K562 (cell line): ENCODE measurements at regions not wholly inside any gene's neighbourhood (a gene's known extent, or its start where the extent isn't known, plus 50 kb on each side); places are given as distances from the start of the nearest gene placed in this dataset.

Experiments used
- ATAC-seq: fragments of 200-7000 bp; cut with Tn5 transposase; 3 replicates; pipeline ENCODE4 v1.9.1; 2020; ENCODE audit warnings: moderate library complexity
- BruUV-seq: library from RNA; stranded (reverse); fragments of 400-500 nt; replicated peaks from 2 replicates; lab custom pipeline; 2021; lab: Mats Ljungman, UMichigan
- CTCF ChIA-PET: fragments of 300-600 bp; formaldehyde crosslinking; extraction: SDS; loops from one replicate; lab custom pipeline; 2021; ENCODE audit warnings: low intra/inter-chr PET ratio; lab: Yijun Ruan, JAX
- POLR2A ChIA-PET: fragments of 300-600, 350-650 bp; sonication (Branson Sonifier 250); formaldehyde crosslinking; extraction: SDS; loops from one replicate; lab custom pipeline; 2021; ENCODE audit warnings: antibody characterized with exemption, inconsistent platforms; lab: Yijun Ruan, JAX
- DNase-seq, 4 experiments: peaks; one replicate each; pipeline versions ENCODE4 v3.0.0 to v3.0.0-alpha.2; 2011 to 2018; ENCODE audit warnings: low spot score in 3 of 4, mixed read lengths in 3 of 4; ENCODE audit errors: extremely low read depth in 1 of 4
- FAIRE-seq: peaks from 2 replicates; lab custom pipeline; 2011; peaks lifted over from hg19 to GRCh38; lab: Jason Lieb, UNC
- H2AFZ ChIP-seq: 2 replicates; pipeline ENCODE4 v1.6.0; 2011; ENCODE audit warnings: low read depth, low read length, control low read depth, inconsistent platforms
- H3K27ac ChIP-seq: fragments of 200-600 bp; 3 replicates; pipeline ENCODE4 v1.8.0; 2011; ENCODE audit warnings: low read depth, mild to moderate bottlenecking, control low read depth, inconsistent platforms, low read length, moderate library complexity, mixed read lengths; ENCODE audit errors: extremely low read depth
- H3K27me3 ChIP-seq, 2 experiments: fragments of 300-600 bp in 1 of 2; 2 replicates in 1 of 2; 3 replicates in 1 of 2; pipeline versions ENCODE4 v1.6.0 to v1.8.0; 2011; ENCODE audit warnings: inconsistent platforms in 2 of 2, low read length in 2 of 2, mild to moderate bottlenecking in 1 of 2, mixed read lengths in 1 of 2, moderate library complexity in 1 of 2; ENCODE audit not compliant: control insufficient read depth in 2 of 2, insufficient read depth in 2 of 2
- H3K36me3 ChIP-seq: fragments of 300-600 bp; 3 replicates; pipeline ENCODE4 v1.8.0; 2011; ENCODE audit warnings: mild to moderate bottlenecking, low read length, inconsistent platforms; ENCODE audit not compliant: control insufficient read depth, insufficient read depth
- H3K4me1 ChIP-seq, 2 experiments: fragments of 200-600 bp in 1 of 2; replicated peaks in 1 of 2; 2 replicates in 1 of 2; 3 replicates in 1 of 2; pipeline versions ENCODE4 v1.5.1 to v1.8.0; 2011; ENCODE audit warnings: inconsistent platforms in 2 of 2, low read length in 2 of 2, mild to moderate bottlenecking in 1 of 2, mixed read lengths in 1 of 2, moderate library complexity in 1 of 2; ENCODE audit not compliant: control insufficient read depth in 2 of 2, insufficient read depth in 2 of 2
- H3K4me2 ChIP-seq: 2 replicates; pipeline ENCODE4 v1.6.1; 2011; ENCODE audit warnings: low read length, control low read depth, inconsistent platforms, mixed read lengths; ENCODE audit not compliant: insufficient read depth
- H3K4me3 ChIP-seq: fragments of 200-600 bp; sonication (generic), shearing (Covaris generic); 2 replicates; pipeline ENCODE4 v1.5.1; 2016; ENCODE audit warnings: control low read depth, inconsistent platforms
- H3K79me2 ChIP-seq: fragments of 200-600 bp; 3 replicates; pipeline ENCODE4 v1.8.0; 2011; ENCODE audit warnings: low read length, inconsistent platforms; ENCODE audit not compliant: control insufficient read depth, insufficient read depth
- H3K9ac ChIP-seq, 2 experiments: 2 replicates each; pipeline versions ENCODE4 v1.6.0 to v1.6.1; 2011; ENCODE audit warnings: low read depth in 2 of 2, low read length in 2 of 2, control low read depth in 1 of 2, inconsistent platforms in 1 of 2, mild to moderate bottlenecking in 1 of 2, mixed read lengths in 1 of 2; ENCODE audit not compliant: insufficient read depth in 1 of 2
- H3K9me1 ChIP-seq: one replicate; pipeline ENCODE4 v1.6.0; 2011; ENCODE audit warnings: inconsistent platforms, mild to moderate bottlenecking, low read length, moderate library complexity; ENCODE audit not compliant: control insufficient read depth, insufficient read depth
- H3K9me3 ChIP-seq: replicated peaks from 2 replicates; pipeline ENCODE4 v1.5.1; 2011; ENCODE audit warnings: low read depth, low read length, inconsistent platforms; ENCODE audit not compliant: control insufficient read depth, insufficient read depth
- H4K20me1 ChIP-seq: replicated peaks from 2 replicates; pipeline ENCODE4 v1.6.1; 2011; ENCODE audit warnings: low read length, inconsistent platforms, mixed read lengths; ENCODE audit not compliant: control insufficient read depth, insufficient read depth
- CTCF ChIP-seq, 3 experiments: IDR thresholded peaks in 2 of 3; conservative IDR thresholded peaks in 1 of 3; 2 replicates each; pipeline ENCODE4 v1.5.1; 2011 to 2012; ENCODE audit warnings: low read length in 3 of 3, mild to moderate bottlenecking in 3 of 3, control low read depth in 2 of 3, improper control_type of control experiment in 1 of 3, inconsistent platforms in 1 of 3, low read depth in 1 of 3, mixed read lengths in 1 of 3, moderate library complexity in 1 of 3; ENCODE audit not compliant: insufficient read depth in 2 of 3
- JUND ChIP-seq, 2 experiments: IDR thresholded peaks; 2 replicates in 1 of 2; 3 replicates in 1 of 2; pipeline ENCODE4 v1.6.1; 2011; ENCODE audit warnings: borderline replicate concordance in 2 of 2, low read depth in 2 of 2, low read length in 2 of 2, improper control_type of control experiment in 1 of 2, missing biosample characterization in 1 of 2, missing genetic modification characterization in 1 of 2, missing genetic modification reagents in 1 of 2
- NCOA6 ChIP-seq: fragments of 450-650 bp; IDR thresholded peaks from 2 replicates; pipeline ENCODE4 v1.6.1; 2017; ENCODE audit warnings: mild to moderate bottlenecking
- NFYB ChIP-seq: IDR thresholded peaks from 2 replicates; pipeline ENCODE4 v1.6.1; 2011; ENCODE audit warnings: mild to moderate bottlenecking, moderate library complexity; ENCODE audit not compliant: insufficient read length; ENCODE audit errors: extremely low read depth
- POLR3G ChIP-seq: IDR thresholded peaks from 2 replicates; pipeline ENCODE4 v1.6.1; 2011; ENCODE audit not compliant: insufficient read length, insufficient replicate concordance; ENCODE audit errors: extremely low read depth
- RAD21 ChIP-seq, 2 experiments: fragments of 250-450 bp in 1 of 2; fragments of 450-650 bp in 1 of 2; sonication (Bioruptor Pico) in 1 of 2; formaldehyde crosslinking in 1 of 2; IDR thresholded peaks in 1 of 2; conservative IDR thresholded peaks in 1 of 2; 2 replicates each; pipeline versions ENCODE4 v1.4.0 to v1.8.0; 2020 to 2022; ENCODE audit warnings: mild to moderate bottlenecking in 2 of 2, moderate library complexity in 1 of 2
- SIN3A ChIP-seq, 2 experiments: fragments of 150-350 bp in 1 of 2; IDR thresholded peaks; 2 replicates each; pipeline ENCODE4 v1.6.1; 2011 to 2016; ENCODE audit warnings: borderline replicate concordance in 2 of 2, low read depth in 2 of 2, low read length in 2 of 2, mild to moderate bottlenecking in 2 of 2, moderate library complexity in 2 of 2; ENCODE audit not compliant: control insufficient read depth in 1 of 2
- TBP ChIP-seq: optimal IDR thresholded peaks from 2 replicates; pipeline ENCODE3; 2011; ENCODE audit warnings: low read depth, low read length, improper control_type of control experiment
- TEAD1 ChIP-seq, 2 experiments: fragments of 450-650 bp in 1 of 2; sonication (generic) in 1 of 2; formaldehyde crosslinking; IDR thresholded peaks; 2 replicates each; pipeline versions ENCODE4 v1.4.0 to v1.8.0; 2020 to 2022; ENCODE audit warnings: mild to moderate bottlenecking in 2 of 2, missing genetic modification reagents in 1 of 2
- YY1 ChIP-seq, 3 experiments: IDR thresholded peaks; 2 replicates each; pipeline ENCODE4 v1.6.1; 2011; ENCODE audit warnings: low read length in 2 of 3, mild to moderate bottlenecking in 2 of 3, moderate library complexity in 2 of 3, borderline replicate concordance in 1 of 3, control low read depth in 1 of 3, low read depth in 1 of 3; ENCODE audit not compliant: insufficient read depth in 3 of 3, insufficient replicate concordance in 2 of 3, control insufficient read depth in 1 of 3, insufficient read length in 1 of 3; ENCODE audit errors: extremely low read depth in 1 of 3
- ZFPM2 ChIP-seq: fragments of 250-450 bp; sonication (Bioruptor Pico); IDR thresholded peaks from 2 replicates; pipeline ENCODE4 v1.5.1; 2022; ENCODE audit warnings: mild to moderate bottlenecking
- ZNF41 ChIP-seq: fragments of 250-450 bp; sonication (Bioruptor Pico); conservative IDR thresholded peaks from 2 replicates; pipeline ENCODE4 v1.4.0; 2020; ENCODE audit warnings: mild to moderate bottlenecking
- ZNF551 ChIP-seq: fragments of 250-450 bp; sonication (Bioruptor Pico); IDR thresholded peaks from 2 replicates; pipeline ENCODE4 v1.5.0; 2021; ENCODE audit warnings: mild to moderate bottlenecking, moderate library complexity
- WGBS: fragments of 100-300 bp; shearing (Covaris generic); methylation state at CpG from one replicate; pipeline ENCODE4 v1.1.6; 2016; ENCODE audit warnings: low coverage, mixed read lengths; ENCODE audit not compliant: insufficient coverage; ENCODE audit errors: missing lambda C conversion rate; 5-methylcytosine and 5-hydroxymethylcytosine counted together
- in situ Hi-C: fragments of 300-500 bp; cut with MboI; formaldehyde crosslinking; loops from 4 replicates; pipeline ENCODE4 v1.15.0; 2018; ENCODE audit warnings: inconsistent platforms, mixed read lengths
- intact Hi-C: fragments of 100-400 bp; cut with micrococcal nuclease; formaldehyde crosslinking; loops from 2 replicates; pipeline ENCODE4 v1.14.2; 2022
- TF ChIP-seq, protein P1 (sequence below): sonication (generic); formaldehyde crosslinking; IDR thresholded peaks from 2 replicates; pipeline ENCODE4 v1.8.0; 2022; ENCODE audit warnings: mild to moderate bottlenecking, low read depth, missing genetic modification reagents
- TF ChIP-seq, protein P2 (sequence below), 2 experiments: fragments of 250-450 bp in 1 of 2; fragments of 450-650 bp in 1 of 2; sonication (Bioruptor Pico) in 1 of 2; IDR thresholded peaks; 2 replicates each; pipeline versions ENCODE4 v1.6.1 to v1.8.0; 2016 to 2021; ENCODE audit warnings: mild to moderate bottlenecking in 2 of 2, moderate library complexity in 2 of 2, missing compliant biosample characterization in 1 of 2, missing genetic modification characterization in 1 of 2

GRCh38 chr19:13621413-13621812 lies 115.1 kb upstream of the CACNA1A start:
- POLR2A ChIA-PET, result no interaction called here
- peak; percentile 55 for FAIRE-seq
- CTCF ChIA-PET, result no interaction called here
- Histone ChIP-seq H3K9ac (no peak overlapping the region), H2AFZ (no peak overlapping the region), H3K4me3 (no peak overlapping the region), H3K79me2 (no peaks in the 10 kb centered on the region), H3K4me2 (no peak overlapping the region), H3K9me3 (no peaks in the 10 kb centered on the region), H4K20me1 (no peaks in the 10 kb centered on the region), H3K36me3 (no peaks in the 10 kb centered on the region), H3K27ac (no peak overlapping the region), H3K9me1 (no peaks in the 10 kb centered on the region), H3K4me1 (no peaks in the 10 kb centered on the region), H3K27me3 (peaks cover 23 to 53% of the 10 kb centered on the region in 2 experiments; a peak in 4 of 5 replicates)
- intact Hi-C loops, result no loop called here
- 8% methylated on average over 6 of the region's 6 CpGs for WGBS
- in situ Hi-C loops, result no loop called here
- peak; percentile 77 for ATAC-seq
- peak in 2 of 4 experiments; percentile 28 to 54 for DNase-seq
- no TSS peak for BruUV-seq
- TF ChIP-seq RAD21 (CRISPR knock-in tag; conservative IDR thresholded peaks at IDR 0.05 in 1 of 2, IDR thresholded peaks at IDR 0.05 in 1 of 2), result peak in 1 of 2 experiments; percentile 58; a peak in 2 of 4 replicates
- no peak for TF ChIP-seq SIN3A (IDR thresholded peaks at IDR 0.05; ENCODE audit: borderline replicate concordance in 2 of 2, control insufficient read depth in 1 of 2, low read depth in 2 of 2, low read length in 2 of 2)
- no peak for TF ChIP-seq ZFPM2 (CRISPR knock-in tag)
- no peak for TF ChIP-seq NCOA6
- no peak for TF ChIP-seq TBP
- peak; percentile 36 to 50 (median 39) for TF ChIP-seq CTCF (IDR thresholded peaks at IDR 0.05 in 2 of 3, conservative IDR thresholded peaks at IDR 0.05 in 1 of 3; ENCODE audit: insufficient read depth in 2 of 3, low read depth in 1 of 3, low read length in 3 of 3)
- no peak for TF ChIP-seq ZNF551 (CRISPR knock-in tag)
- TF ChIP-seq ZNF41 (CRISPR knock-in tag), result no peak
- TF ChIP-seq JUND (IDR thresholded peaks at IDR 0.05; ENCODE audit: borderline replicate concordance, low read depth, low read length), result peak; percentile 80
- TF ChIP-seq JUND (tag; IDR thresholded peaks at IDR 0.05; ENCODE audit: borderline replicate concordance, low read depth, low read length), result peak; percentile 68; the same call in 1 of the 3 replicates
- TF ChIP-seq, protein P1, sequence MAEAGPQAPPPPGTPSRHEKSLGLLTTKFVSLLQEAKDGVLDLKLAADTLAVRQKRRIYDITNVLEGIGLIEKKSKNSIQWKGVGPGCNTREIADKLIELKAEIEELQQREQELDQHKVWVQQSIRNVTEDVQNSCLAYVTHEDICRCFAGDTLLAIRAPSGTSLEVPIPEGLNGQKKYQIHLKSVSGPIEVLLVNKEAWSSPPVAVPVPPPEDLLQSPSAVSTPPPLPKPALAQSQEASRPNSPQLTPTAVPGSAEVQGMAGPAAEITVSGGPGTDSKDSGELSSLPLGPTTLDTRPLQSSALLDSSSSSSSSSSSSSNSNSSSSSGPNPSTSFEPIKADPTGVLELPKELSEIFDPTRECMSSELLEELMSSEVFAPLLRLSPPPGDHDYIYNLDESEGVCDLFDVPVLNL (CRISPR knock-in tag), result no peak
- TF ChIP-seq POLR3G, result no peak
- peak in 1 of 3 experiments; percentile 26 for TF ChIP-seq YY1 (IDR thresholded peaks at IDR 0.05; ENCODE audit: borderline replicate concordance in 1 of 3, control insufficient read depth in 1 of 3, extremely low read depth in 1 of 3, insufficient read depth in 3 of 3, insufficient read length in 1 of 3, insufficient replicate concordance in 2 of 3, low read depth in 1 of 3, low read length in 2 of 3)
- TF ChIP-seq NFYB, result no peak
- no peak for TF ChIP-seq TEAD1 (CRISPR knock-in tag; IDR thresholded peaks at IDR 0.05)
- TF ChIP-seq, protein P2, sequence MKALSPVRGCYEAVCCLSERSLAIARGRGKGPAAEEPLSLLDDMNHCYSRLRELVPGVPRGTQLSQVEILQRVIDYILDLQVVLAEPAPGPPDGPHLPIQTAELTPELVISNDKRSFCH (CRISPR knock-in tag; IDR thresholded peaks at IDR 0.05), result no peak
- TF ChIP-seq, protein P2 (tag; IDR thresholded peaks at IDR 0.05), result no peak
